Panc1 (cell line): ENCODE measurements at regions not wholly inside any gene's neighbourhood (a gene's known extent, or its start where the extent isn't known, plus 50 kb on each side); places are given as distances from the start of the nearest gene placed in this dataset.

Experiments used
- ATAC-seq: fragments of 200-7000 bp; cut with Tn5 transposase; 2 replicates; pipeline ENCODE4 v1.9.1; 2020; ENCODE audit warnings: mild to moderate bottlenecking, moderate library complexity
- BruUV-seq: library from RNA; stranded (reverse); fragments of 400-500 nt; replicated peaks from 2 replicates; lab custom pipeline; 2021; lab: Mats Ljungman, UMichigan
- CTCF ChIA-PET: fragments of 300-600 bp; sonication (Branson Sonifier 250); formaldehyde crosslinking; loops from one replicate; lab custom pipeline; 2022; ENCODE audit warnings: antibody characterized with exemption; lab: Charles Lee
- POLR2A ChIA-PET: fragments of 300-600 bp; sonication (Branson Sonifier 250); formaldehyde crosslinking; loops from one replicate; lab custom pipeline; 2022; ENCODE audit warnings: antibody characterized with exemption; lab: Charles Lee
- DNase-seq: peaks from one replicate; pipeline ENCODE4 v3.0.0-alpha.2; 2010; ENCODE audit warnings: low read depth, low spot score
- H3K27ac ChIP-seq: 2 replicates; pipeline ENCODE4 v1.5.1; 2011; ENCODE audit warnings: mild to moderate bottlenecking, low read length, inconsistent platforms
- H3K27me3 ChIP-seq: fragments of 200-500 bp; sonication (Bioruptor generic); 2 replicates; pipeline ENCODE4 v1.6.0; 2014; ENCODE audit warnings: low read length, inconsistent platforms; ENCODE audit not compliant: control insufficient read depth, insufficient read depth
- H3K36me3 ChIP-seq: fragments of 200-500 bp; sonication (Bioruptor generic); 2 replicates; pipeline ENCODE4 v1.5.1; 2014; ENCODE audit warnings: inconsistent platforms, mild to moderate bottlenecking, low read length, moderate library complexity; ENCODE audit not compliant: control insufficient read depth, insufficient read depth
- H3K4me1 ChIP-seq: 2 replicates; pipeline ENCODE4 v1.5.1; 2011; ENCODE audit warnings: inconsistent platforms, mild to moderate bottlenecking, low read length, moderate library complexity; ENCODE audit not compliant: control insufficient read depth, insufficient read depth
- H3K4me3 ChIP-seq, 2 experiments: 2 replicates each; pipeline ENCODE4 v1.5.1; 2011 to 2012; ENCODE audit warnings: low read depth in 2 of 2, low read length in 2 of 2, mild to moderate bottlenecking in 2 of 2, inconsistent platforms in 1 of 2, moderate library complexity in 1 of 2
- H3K9me3 ChIP-seq: fragments of 200-500 bp; sonication (Bioruptor generic); 2 replicates; pipeline ENCODE4 v1.5.1; 2014; ENCODE audit warnings: low read depth, mild to moderate bottlenecking, inconsistent platforms, low read length, moderate library complexity; ENCODE audit not compliant: control insufficient read depth, insufficient read depth
- CTCF ChIP-seq: fragments of 450-650 bp; IDR thresholded peaks from 2 replicates; pipeline ENCODE4 v1.5.1; 2017; ENCODE audit warnings: mild to moderate bottlenecking
- POLR2AphosphoS5 ChIP-seq: IDR thresholded peaks from 2 replicates; pipeline ENCODE4 v1.6.1; 2012; ENCODE audit warnings: mild to moderate bottlenecking, low read depth, low read length, moderate library complexity
- SIN3A ChIP-seq: IDR thresholded peaks from 2 replicates; pipeline ENCODE4 v1.6.1; 2012; ENCODE audit warnings: low read depth, mild to moderate bottlenecking, low read length, moderate library complexity, borderline replicate concordance; ENCODE audit not compliant: insufficient read depth
- TCF7L2 ChIP-seq: IDR thresholded peaks from 2 replicates; pipeline ENCODE4 v1.6.1; 2011; ENCODE audit warnings: mild to moderate bottlenecking, low read depth, low read length, inconsistent platforms
- in situ Hi-C: cut with HindIII; loops from 2 replicates; pipeline ENCODE4 v1.10.0; 2016; ENCODE audit warnings: low sequenced_read_pairs, low pct_unique_long_range_greater_than_20kb
- intact Hi-C: fragments of 100-400 bp; cut with micrococcal nuclease; formaldehyde crosslinking; loops from one replicate; pipeline ENCODE4 v1.10.0; 2022; ENCODE audit not compliant: unreplicated experiment
- TF ChIP-seq, protein P1 (sequence below), 2 experiments: IDR thresholded peaks; 2 replicates each; pipeline ENCODE4 v1.6.1; 2011 to 2012; ENCODE audit warnings: low read depth in 2 of 2, control low read depth in 1 of 2, low read length in 1 of 2, mild to moderate bottlenecking in 1 of 2, moderate library complexity in 1 of 2; ENCODE audit not compliant: insufficient read depth in 1 of 2

DNA sequence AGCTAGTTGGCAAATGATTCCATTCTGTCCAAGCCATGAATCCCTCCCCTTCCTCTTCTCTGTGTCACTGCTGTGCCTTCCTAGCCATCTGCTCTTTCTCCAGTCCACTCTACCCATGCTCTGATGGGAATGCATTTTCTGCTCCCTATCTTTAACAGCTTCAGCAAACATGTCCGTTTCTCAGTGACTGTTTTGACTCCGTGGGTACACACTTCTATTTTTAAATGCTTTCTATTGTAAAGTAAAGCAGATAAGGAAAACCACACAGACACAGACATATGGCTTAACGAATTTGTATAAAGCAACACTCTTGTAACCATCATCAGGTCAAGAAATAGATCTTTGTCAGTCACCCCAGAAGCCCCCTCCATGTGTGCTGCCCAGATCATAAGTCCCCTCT is 72.4 kb upstream of the KLHL13 start:
- no TSS peak for BruUV-seq
- DNase-seq (no peak), ATAC-seq (no peak)
- Histone ChIP-seq H3K27ac (no peak overlapping the region), H3K4me3 (no peak overlapping the region), H3K9me3 (no peaks in the 10 kb centered on the region), H3K36me3 (no peaks in the 10 kb centered on the region), H3K4me1 (no peaks in the 10 kb centered on the region), H3K27me3 (no peaks in the 10 kb centered on the region)
- intact Hi-C loops (no loop called here), in situ Hi-C loops (no loop called here)
- TF ChIP-seq CTCF (no peak), TCF7L2 (no peak), SIN3A (no peak)
- TF ChIP-seq, protein P1, sequence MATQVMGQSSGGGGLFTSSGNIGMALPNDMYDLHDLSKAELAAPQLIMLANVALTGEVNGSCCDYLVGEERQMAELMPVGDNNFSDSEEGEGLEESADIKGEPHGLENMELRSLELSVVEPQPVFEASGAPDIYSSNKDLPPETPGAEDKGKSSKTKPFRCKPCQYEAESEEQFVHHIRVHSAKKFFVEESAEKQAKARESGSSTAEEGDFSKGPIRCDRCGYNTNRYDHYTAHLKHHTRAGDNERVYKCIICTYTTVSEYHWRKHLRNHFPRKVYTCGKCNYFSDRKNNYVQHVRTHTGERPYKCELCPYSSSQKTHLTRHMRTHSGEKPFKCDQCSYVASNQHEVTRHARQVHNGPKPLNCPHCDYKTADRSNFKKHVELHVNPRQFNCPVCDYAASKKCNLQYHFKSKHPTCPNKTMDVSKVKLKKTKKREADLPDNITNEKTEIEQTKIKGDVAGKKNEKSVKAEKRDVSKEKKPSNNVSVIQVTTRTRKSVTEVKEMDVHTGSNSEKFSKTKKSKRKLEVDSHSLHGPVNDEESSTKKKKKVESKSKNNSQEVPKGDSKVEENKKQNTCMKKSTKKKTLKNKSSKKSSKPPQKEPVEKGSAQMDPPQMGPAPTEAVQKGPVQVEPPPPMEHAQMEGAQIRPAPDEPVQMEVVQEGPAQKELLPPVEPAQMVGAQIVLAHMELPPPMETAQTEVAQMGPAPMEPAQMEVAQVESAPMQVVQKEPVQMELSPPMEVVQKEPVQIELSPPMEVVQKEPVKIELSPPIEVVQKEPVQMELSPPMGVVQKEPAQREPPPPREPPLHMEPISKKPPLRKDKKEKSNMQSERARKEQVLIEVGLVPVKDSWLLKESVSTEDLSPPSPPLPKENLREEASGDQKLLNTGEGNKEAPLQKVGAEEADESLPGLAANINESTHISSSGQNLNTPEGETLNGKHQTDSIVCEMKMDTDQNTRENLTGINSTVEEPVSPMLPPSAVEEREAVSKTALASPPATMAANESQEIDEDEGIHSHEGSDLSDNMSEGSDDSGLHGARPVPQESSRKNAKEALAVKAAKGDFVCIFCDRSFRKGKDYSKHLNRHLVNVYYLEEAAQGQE (IDR thresholded peaks at IDR 0.05; ENCODE audit: insufficient read depth in 1 of 2, low read depth in 2 of 2, low read length in 1 of 2) = no peak
- POLR2A ChIA-PET = no interaction called here
- CTCF ChIA-PET = no interaction called here

DNA sequence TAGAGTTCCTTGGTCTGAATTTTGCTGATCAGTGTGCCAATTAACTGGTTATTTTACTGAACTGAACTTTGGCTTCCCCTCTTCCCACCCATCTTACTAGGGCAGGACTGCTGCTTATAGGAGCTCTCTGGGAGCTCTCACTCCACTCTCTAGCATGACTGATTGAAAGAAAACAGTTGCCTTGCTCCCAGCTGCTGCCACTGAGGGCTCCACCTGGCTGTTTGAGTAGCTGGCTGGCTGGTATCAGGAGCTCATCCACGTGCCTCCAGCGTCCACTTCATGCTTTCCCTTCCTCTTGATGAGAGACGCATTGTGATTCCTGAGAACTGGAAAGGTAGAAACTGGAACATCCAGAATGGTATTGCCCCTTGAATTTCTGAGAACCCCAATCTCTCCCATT is 73.0 kb upstream of the KLHL13 start:
- Histone ChIP-seq H3K4me3 (no peak overlapping the region), H3K27me3 (no peaks in the 10 kb centered on the region), H3K4me1 (no peaks in the 10 kb centered on the region), H3K27ac (no peak overlapping the region), H3K9me3 (no peaks in the 10 kb centered on the region), H3K36me3 (no peaks in the 10 kb centered on the region)
- in situ Hi-C loops (no loop called here), intact Hi-C loops (no loop called here)
- DNase-seq = no peak
- ATAC-seq = no peak
- CTCF ChIA-PET = no interaction called here
- POLR2A ChIA-PET = no interaction called here
- BruUV-seq = no TSS peak
- TF ChIP-seq SIN3A (no peak), TCF7L2 (no peak), POLR2AphosphoS5 (no peak), CTCF (no peak)
- TF ChIP-seq, protein P1 (IDR thresholded peaks at IDR 0.05; ENCODE audit: insufficient read depth in 1 of 2, low read depth in 2 of 2, low read length in 1 of 2) = no peak
